Lung (tissue), 11 donors: ENCODE measurements at regions not wholly inside any gene's neighbourhood (a gene's known extent, or its start where the extent isn't known, plus 50 kb on each side); places are given as distances from the start of the nearest gene placed in this dataset.

Experiments
- ATAC-seq: fragments of 200-7000 bp; cut with Tn5 transposase; one replicate; pipeline ENCODE4 v1.9.1; 2020; ENCODE audit warnings: moderate number of reproducible peaks; ENCODE audit not compliant: insufficient read depth, low FRiP score
- DNase-seq, 3 donors: peaks; one replicate each; pipeline ENCODE4 v3.0.0-alpha.2; 2013 to 2017
- H3K27ac ChIP-seq, 2 donors: one replicate each; pipeline ENCODE4 v1.5.1; 2013; ENCODE audit warnings: mild to moderate bottlenecking in 2 of 2, moderate library complexity in 2 of 2, control low read depth in 1 of 2, inconsistent platforms in 1 of 2, low read depth in 1 of 2, low read length in 1 of 2
- H3K27me3 ChIP-seq, 3 donors: one replicate each; pipeline ENCODE4 v1.5.1; 2013; ENCODE audit warnings: low read length in 2 of 3; ENCODE audit not compliant: control insufficient read depth in 3 of 3, insufficient read depth in 3 of 3
- H3K36me3 ChIP-seq, 4 donors: one replicate each; pipeline ENCODE4 v1.5.1; 2013; ENCODE audit warnings: low read length in 4 of 4, mild to moderate bottlenecking in 1 of 4, moderate library complexity in 1 of 4; ENCODE audit not compliant: control insufficient read depth in 4 of 4, insufficient read depth in 4 of 4
- H3K4me1 ChIP-seq, 5 donors: one replicate each; pipeline ENCODE4 v1.5.1; 2013; ENCODE audit warnings: low read length in 5 of 5, mild to moderate bottlenecking in 2 of 5, moderate library complexity in 1 of 5; ENCODE audit not compliant: control insufficient read depth in 5 of 5, insufficient read depth in 5 of 5
- H3K4me3 ChIP-seq: one replicate; pipeline ENCODE4 v1.5.1; 2013; ENCODE audit warnings: mild to moderate bottlenecking, control low read depth, moderate library complexity
- H3K9ac ChIP-seq, 2 donors: one replicate each; pipeline ENCODE4 v1.5.1; 2013; ENCODE audit warnings: low read length in 2 of 2, control low read depth in 1 of 2; ENCODE audit not compliant: insufficient read depth in 1 of 2
- H3K9me3 ChIP-seq, 4 donors: one replicate each; pipeline ENCODE4 v1.5.1; 2013; ENCODE audit warnings: low read length in 3 of 4, mild to moderate bottlenecking in 1 of 4, moderate library complexity in 1 of 4; ENCODE audit not compliant: control insufficient read depth in 4 of 4, insufficient read depth in 3 of 4
- WGBS, 2 donors: extraction: QIAGEN DNeasy Blood & Tissue Kit; methylation state at CpG; one replicate each; pipeline ENCODE4 v1.1.7; 2013; 5-methylcytosine and 5-hydroxymethylcytosine counted together
- TF ChIP-seq, protein P1 (sequence below): IDR thresholded peaks from 2 replicates; pipeline ENCODE4 v1.5.1; 2012; ENCODE audit warnings: mild to moderate bottlenecking; ENCODE audit errors: control extremely low read depth, extremely low read depth
- donor health status: control.
- donor health status: control.
- donor health status: Bipolar disorder and iron deficiency.
- donor health status: healthy.
- donor health status: DM: yes; HTN: yes; CAD: no.

DNA sequence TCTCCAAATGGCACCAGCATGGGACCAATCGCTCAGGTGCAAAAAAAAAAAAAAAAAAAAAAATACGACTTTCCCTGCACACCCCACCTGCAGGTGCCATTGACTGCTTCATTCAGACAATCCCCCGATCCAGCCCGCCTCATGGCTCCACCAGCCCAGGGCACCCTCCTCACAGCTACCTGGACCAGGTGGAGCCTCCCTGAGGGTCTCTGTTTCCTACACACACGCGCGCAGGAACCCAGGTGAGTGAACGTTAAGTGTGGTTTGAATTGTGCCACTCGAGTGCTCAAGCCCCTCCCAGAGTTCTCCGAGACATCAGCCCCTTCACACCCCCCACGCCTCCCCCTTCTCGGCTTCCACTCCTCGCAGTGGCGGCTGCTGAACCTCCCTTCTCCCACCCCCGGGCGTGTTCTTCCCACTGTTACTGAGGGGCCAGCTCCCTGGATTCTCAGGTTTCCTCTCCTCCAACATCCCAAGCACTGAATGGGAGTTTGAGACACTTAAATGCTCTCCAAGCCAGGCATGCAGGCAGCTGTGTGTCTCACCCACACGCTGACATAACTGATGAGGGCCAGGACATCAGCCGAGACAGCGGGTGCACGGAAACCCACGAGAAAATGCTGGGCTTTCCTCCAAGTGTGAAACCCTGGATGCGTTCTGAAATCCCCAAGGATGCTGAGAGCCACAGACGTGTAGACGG is 88.8 kb upstream of the SNTG2 start:
- ATAC-seq (peak; percentile 20), DNase-seq (no peak)
- 42 to 56% methylated on average over 23 to 24 of the region's 24 CpGs for WGBS, 2 donors
- no peak overlapping the region for H3K9ac ChIP-seq
- H3K4me1 ChIP-seq: no peaks in the 10 kb centered on the region
- no peak overlapping the region for H3K27ac ChIP-seq
- H3K36me3 ChIP-seq: no peaks in the 10 kb centered on the region
- H3K4me3 ChIP-seq: no peak overlapping the region
- H3K27me3 ChIP-seq: peaks cover 0 to 10% (median 4%) of the 10 kb centered on the region in 3 donors
- no peaks in the 10 kb centered on the region for H3K9me3 ChIP-seq
- TF ChIP-seq, protein P1, sequence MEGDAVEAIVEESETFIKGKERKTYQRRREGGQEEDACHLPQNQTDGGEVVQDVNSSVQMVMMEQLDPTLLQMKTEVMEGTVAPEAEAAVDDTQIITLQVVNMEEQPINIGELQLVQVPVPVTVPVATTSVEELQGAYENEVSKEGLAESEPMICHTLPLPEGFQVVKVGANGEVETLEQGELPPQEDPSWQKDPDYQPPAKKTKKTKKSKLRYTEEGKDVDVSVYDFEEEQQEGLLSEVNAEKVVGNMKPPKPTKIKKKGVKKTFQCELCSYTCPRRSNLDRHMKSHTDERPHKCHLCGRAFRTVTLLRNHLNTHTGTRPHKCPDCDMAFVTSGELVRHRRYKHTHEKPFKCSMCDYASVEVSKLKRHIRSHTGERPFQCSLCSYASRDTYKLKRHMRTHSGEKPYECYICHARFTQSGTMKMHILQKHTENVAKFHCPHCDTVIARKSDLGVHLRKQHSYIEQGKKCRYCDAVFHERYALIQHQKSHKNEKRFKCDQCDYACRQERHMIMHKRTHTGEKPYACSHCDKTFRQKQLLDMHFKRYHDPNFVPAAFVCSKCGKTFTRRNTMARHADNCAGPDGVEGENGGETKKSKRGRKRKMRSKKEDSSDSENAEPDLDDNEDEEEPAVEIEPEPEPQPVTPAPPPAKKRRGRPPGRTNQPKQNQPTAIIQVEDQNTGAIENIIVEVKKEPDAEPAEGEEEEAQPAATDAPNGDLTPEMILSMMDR: no peak

DNA sequence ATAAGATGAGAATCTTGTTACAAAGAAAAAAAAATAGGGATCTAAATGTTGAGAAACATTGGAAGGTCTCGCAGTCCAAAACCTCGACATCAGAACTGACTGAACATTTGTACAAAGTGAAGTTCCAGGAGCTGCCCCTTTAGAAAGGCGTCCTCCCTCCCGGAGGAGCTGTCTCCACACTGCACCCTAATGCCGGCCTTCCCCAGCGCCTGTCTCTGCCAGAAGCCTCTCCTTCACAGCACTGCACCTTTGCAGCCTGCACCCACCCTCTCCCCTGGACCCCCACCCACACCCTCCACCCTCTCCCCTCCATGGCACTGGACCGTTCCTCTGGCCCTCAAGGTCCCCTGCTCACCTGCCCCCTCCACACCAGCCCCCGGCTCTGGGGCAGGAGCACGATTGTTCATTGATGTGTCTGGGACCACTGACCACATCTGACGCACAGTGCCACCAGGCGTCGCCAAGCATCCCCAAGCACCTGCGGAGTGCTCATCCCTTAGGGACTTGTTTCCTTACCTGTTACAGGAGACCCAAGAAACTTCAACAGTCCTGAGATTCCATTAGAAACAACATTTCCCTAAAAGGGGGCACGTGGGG is 90.3 kb upstream of the SNTG2 start:
- no peak overlapping the region for H3K9ac ChIP-seq
- peaks cover 0 to 4% (median 0%) of the 10 kb centered on the region in 3 donors for H3K27me3 ChIP-seq
- 68 to 72% methylated on average over 14 of the region's 14 CpGs for WGBS, 2 donors
- no peak overlapping the region for H3K27ac ChIP-seq
- ATAC-seq (no peak), DNase-seq (no peak)
- no peaks in the 10 kb centered on the region for H3K36me3 ChIP-seq
- H3K4me1 ChIP-seq: peaks cover 0 to 3% (median 0%) of the 10 kb centered on the region in 5 donors
- H3K9me3 ChIP-seq: no peaks in the 10 kb centered on the region
- no peak overlapping the region for H3K4me3 ChIP-seq
- TF ChIP-seq, protein P1: no peak

DNA sequence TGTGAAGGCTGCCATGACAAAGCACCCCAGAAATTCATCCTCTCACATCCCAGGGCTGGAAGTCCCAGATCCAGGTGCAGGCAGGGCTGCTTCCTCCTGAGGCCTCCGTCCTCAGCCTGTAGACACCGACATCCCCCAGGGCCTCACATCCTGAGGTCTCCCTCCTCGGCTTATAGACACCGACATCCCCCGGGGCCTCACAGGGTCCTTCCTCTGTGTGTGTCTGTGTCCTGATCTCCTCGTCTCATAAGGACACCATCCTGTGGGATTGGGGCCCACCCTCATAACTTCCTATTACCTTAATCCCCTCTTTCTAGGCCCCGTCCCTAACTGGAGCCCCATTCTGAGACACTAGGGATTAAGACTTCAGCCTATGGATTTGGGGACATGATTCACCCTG is 92.0 kb upstream of the SNTG2 start:
- Histone ChIP-seq H3K36me3 (no peaks in the 10 kb centered on the region), H3K9ac (no peak overlapping the region), H3K9me3 (no peaks in the 10 kb centered on the region), H3K4me1 (peaks cover 0 to 3% (median 0%) of the 10 kb centered on the region in 5 donors), H3K4me3 (no peak overlapping the region), H3K27me3 (peaks cover 0 to 4% (median 0%) of the 10 kb centered on the region in 3 donors), H3K27ac (no peak overlapping the region)
- TF ChIP-seq, protein P1: no peak
- DNase-seq (no peak), ATAC-seq (no peak)
- 70 to 73% methylated on average over 7 of the region's 7 CpGs for WGBS, 2 donors
